Skeletal muscle tissue (tissue), 3 donors: ENCODE measurements at regions not wholly inside any gene's neighbourhood (a gene's known extent, or its start where the extent isn't known, plus 50 kb on each side); places are given as distances from the start of the nearest gene placed in this dataset.

Experiments
- H3K27ac ChIP-seq: one replicate; pipeline ENCODE4 v1.7.0; 2013; ENCODE audit warnings: mild to moderate bottlenecking, low read depth, low read length, inconsistent platforms
- H3K27me3 ChIP-seq, 3 donors: one replicate each; pipeline ENCODE4 v1.7.0; 2013; ENCODE audit warnings: low read length in 3 of 3; ENCODE audit not compliant: control insufficient read depth in 3 of 3, insufficient read depth in 3 of 3
- H3K36me3 ChIP-seq, 3 donors: one replicate each; pipeline ENCODE4 v1.7.0; 2013; ENCODE audit warnings: low read length in 3 of 3; ENCODE audit not compliant: control insufficient read depth in 3 of 3, insufficient read depth in 3 of 3
- H3K4me1 ChIP-seq, 3 donors: one replicate each; pipeline ENCODE4 v1.7.0; 2013; ENCODE audit warnings: low read length in 3 of 3, mild to moderate bottlenecking in 3 of 3; ENCODE audit not compliant: control insufficient read depth in 3 of 3, insufficient read depth in 3 of 3
- H3K4me3 ChIP-seq, 3 donors: one replicate each; pipeline ENCODE4 v1.7.0; 2013; ENCODE audit warnings: low read length in 3 of 3
- H3K9ac ChIP-seq, 3 donors: one replicate each; pipeline ENCODE4 v1.7.0; 2013; ENCODE audit warnings: low read length in 3 of 3, mild to moderate bottlenecking in 3 of 3, moderate library complexity in 2 of 3, low read depth in 1 of 3
- H3K9me3 ChIP-seq, 3 donors: one replicate each; pipeline ENCODE4 v1.7.0; 2013; ENCODE audit warnings: low read length in 3 of 3; ENCODE audit not compliant: control insufficient read depth in 3 of 3
- donor health status: Osteomylitis.

DNA sequence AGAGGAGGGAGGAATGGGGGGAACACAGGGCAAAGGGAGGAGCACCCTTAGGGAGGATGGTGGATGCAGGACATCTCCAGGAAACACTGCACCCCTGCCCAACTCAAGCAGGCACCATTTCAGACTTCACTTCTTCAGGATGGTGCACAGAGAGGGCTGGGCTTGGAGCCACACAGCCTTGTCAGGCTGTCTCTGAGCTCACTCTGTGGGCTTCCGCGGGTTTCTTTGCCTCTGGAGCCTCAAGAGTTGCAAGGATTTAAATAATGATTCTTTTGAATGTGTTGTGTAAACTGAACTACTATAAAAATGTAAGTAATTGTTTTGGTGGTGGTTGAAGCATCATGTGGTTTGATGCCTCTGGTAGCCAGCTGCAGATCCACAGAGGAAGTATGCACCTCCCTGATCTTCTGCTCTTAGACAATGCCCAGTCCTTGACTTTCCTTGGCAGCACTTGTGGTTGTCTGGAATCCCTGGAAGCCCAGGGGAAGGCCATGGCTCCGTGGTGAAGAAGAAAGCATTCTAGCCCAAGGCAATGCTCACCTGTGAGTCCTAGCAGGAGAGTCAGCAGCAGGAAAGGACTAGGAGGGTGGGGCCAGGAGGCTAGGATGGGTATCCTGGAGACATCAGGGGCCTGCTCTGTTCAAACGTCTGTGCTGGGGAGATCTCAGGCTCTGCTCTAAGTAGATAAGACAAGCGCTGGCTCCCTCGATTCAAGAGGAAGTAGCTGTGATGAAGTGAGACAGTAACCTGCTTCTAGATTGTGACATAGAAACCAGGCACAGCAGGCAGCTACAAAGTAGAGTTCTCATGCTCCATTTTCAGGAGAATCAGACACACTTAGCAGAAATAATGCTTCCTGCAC is 50.2 kb upstream of the SIRPG start:
- H3K4me1 ChIP-seq, result no peaks in the 10 kb centered on the region
- no peak overlapping the region for H3K4me3 ChIP-seq
- no peak overlapping the region for H3K9ac ChIP-seq
- H3K9me3 ChIP-seq, result no peaks in the 10 kb centered on the region
- H3K36me3 ChIP-seq, result no peaks in the 10 kb centered on the region
- H3K27ac ChIP-seq, result no peak overlapping the region
- peaks cover 0 to 12% (median 0%) of the 10 kb centered on the region in 3 donors for H3K27me3 ChIP-seq
